NCI-H1436 treated with DMSO at 0.1 percent for 48 hours (cell line): ENCODE measurements at regions not wholly inside any gene's neighbourhood (a gene's known extent, or its start where the extent isn't known, plus 50 kb on each side); places are given as distances from the start of the nearest gene placed in this dataset.

ENCODE experiments used
- DNase-seq: peaks from one replicate; lab custom pipeline; 2025; lab: John Stamatoyannopoulos, UW

GRCh38 chr13:54165581-54166215 is 1137.1 kb downstream of the OLFM4 start:
- peak; percentile 58 for DNase-seq

GRCh38 chr13:54173996-54174395 is 1145.4 kb downstream of the OLFM4 start:
- no peak for DNase-seq

- DNase-seq = no peak
Observed at GRCh38 chr13:54175466-54175865, 1146.9 kb downstream of the OLFM4 start.

GRCh38 chr13:54177466-54177865 is 1148.9 kb downstream of the OLFM4 start:
- no peak for DNase-seq

GRCh38 chr13:54183166-54183565 is 1154.6 kb downstream of the OLFM4 start:
- no peak for DNase-seq

GRCh38 chr13:54183728-54184127 is 1155.1 kb downstream of the OLFM4 start:
- no peak for DNase-seq

- DNase-seq = no peak
Observed at GRCh38 chr13:54184576-54184975, 1156.0 kb downstream of the OLFM4 start.

- no peak for DNase-seq
Observed at GRCh38 chr13:54185101-54185500, 1156.5 kb downstream of the OLFM4 start.

GRCh38 chr13:54185785-54186184 is 1157.2 kb downstream of the OLFM4 start:
- no peak for DNase-seq

- no peak for DNase-seq
Observed at GRCh38 chr13:54187461-54187860, 1158.8 kb downstream of the OLFM4 start.

- DNase-seq = no peak
Observed at GRCh38 chr13:54194233-54195024, 1165.8 kb downstream of the OLFM4 start.

GRCh38 chr13:54196684-54197083 is 1168.1 kb downstream of the OLFM4 start:
- DNase-seq = no peak

GRCh38 chr13:54198911-54199310 is 1170.3 kb downstream of the OLFM4 start:
- no peak for DNase-seq

- no peak for DNase-seq
Observed at GRCh38 chr13:54206626-54207025, 1178.0 kb downstream of the OLFM4 start.

GRCh38 chr13:54210397-54211049 is 1181.9 kb downstream of the OLFM4 start:
- DNase-seq = no peak

- no peak for DNase-seq
Observed at GRCh38 chr13:54216221-54216620, 1187.6 kb downstream of the OLFM4 start.

- no peak for DNase-seq
Observed at GRCh38 chr13:54226876-54227275, 1198.3 kb downstream of the OLFM4 start.

- DNase-seq = no peak
Observed at GRCh38 chr13:54232700-54233099, 1204.1 kb downstream of the OLFM4 start.

GRCh38 chr13:54234607-54235006 is 1206.0 kb downstream of the OLFM4 start:
- no peak for DNase-seq

- DNase-seq = peak; percentile 50
Observed at GRCh38 chr13:54241719-54242118, 1213.1 kb downstream of the OLFM4 start.

- DNase-seq = no peak
Observed at GRCh38 chr13:54248306-54248705, 1219.7 kb downstream of the OLFM4 start.

GRCh38 chr13:54261856-54262255 is 1233.2 kb downstream of the OLFM4 start:
- DNase-seq = no peak

- no peak for DNase-seq
Observed at GRCh38 chr13:54263868-54264267, 1235.3 kb downstream of the OLFM4 start.
